NCI-H1105 treated with DMSO at 0.1 percent for 48 hours (cell line): ENCODE measurements at regions not wholly inside any gene's neighbourhood (a gene's known extent, or its start where the extent isn't known, plus 50 kb on each side); places are given as distances from the start of the nearest gene placed in this dataset.
A peak's percentile ranks its signal among the peaks of the same experiment; 100 is the strongest.

Source experiments
- DNase-seq: peaks from one replicate; lab custom pipeline; 2025; lab: John Stamatoyannopoulos, UW

GRCh38 chr1:91575909-91576519 lies 75.4 kb downstream of the CDC7 start:
- no peak for DNase-seq

DNA sequence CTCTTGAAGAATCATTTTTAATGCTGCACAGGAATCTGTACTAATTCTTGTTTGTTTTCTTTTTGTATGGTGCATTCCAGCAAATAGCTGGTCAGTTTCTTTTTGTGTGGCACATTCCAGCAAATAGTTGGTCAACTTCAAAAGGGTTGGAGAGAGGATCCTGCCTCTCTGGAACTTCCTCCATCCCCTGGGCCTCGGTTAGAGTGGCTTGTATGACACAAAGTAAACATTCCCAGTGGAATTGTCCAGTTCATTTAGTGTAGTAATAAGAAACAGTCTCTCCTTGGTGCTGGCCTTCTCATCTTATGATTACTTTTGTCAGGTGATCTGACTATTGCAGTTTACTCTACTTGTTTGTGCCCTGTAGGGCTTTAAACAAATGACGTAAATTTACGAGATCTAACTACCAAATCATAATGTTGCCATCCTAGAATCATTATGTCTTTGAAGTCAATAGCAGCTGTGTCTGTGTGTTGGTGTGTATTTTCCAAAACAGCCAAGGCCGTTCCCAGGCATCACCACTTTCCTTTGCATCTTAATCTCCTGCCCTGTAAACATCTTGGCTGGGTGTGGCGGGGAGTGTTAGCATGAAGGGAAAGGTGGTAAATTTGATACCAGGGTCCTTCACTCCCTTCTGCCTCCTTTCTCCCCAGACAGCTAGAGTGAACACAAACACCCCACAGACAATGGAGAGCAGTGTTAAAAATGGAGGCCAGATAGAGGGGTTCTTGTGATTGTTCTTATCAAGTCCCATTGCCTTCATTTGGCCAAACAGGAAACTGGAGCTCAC lies 77.9 kb downstream of the CDC7 start:
- no peak for DNase-seq

GRCh38 chr1:91579658-91580228 lies 79.1 kb downstream of the CDC7 start:
- no peak for DNase-seq

- DNase-seq = no peak
Measured at GRCh38 chr1:91582431-91582921, 81.8 kb downstream of the CDC7 start.

DNA sequence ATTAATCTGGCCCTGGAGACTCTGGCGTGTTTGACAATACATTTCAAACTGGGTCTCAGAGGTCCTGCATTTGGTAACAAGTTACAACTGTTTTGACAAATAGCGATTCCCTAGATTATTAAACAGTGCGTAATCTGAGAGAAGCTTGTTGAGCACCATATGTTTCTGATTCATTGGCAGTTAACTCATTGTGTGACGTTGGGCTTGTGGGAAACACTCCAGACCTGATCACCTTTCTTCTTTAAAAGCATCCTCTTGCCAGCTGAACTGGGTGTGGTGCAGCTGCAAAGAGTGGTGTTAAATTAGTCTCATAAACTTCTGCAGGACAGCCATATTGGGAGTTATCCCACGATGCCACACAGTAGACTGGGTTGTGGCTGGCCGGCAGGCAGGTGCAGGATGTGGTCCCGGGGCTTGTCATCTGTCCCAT lies 82.7 kb downstream of the CDC7 start:
- peak; percentile 66 for DNase-seq

GRCh38 chr1:91584309-91584708 lies 83.7 kb downstream of the CDC7 start:
- DNase-seq = no peak

- peak; percentile 66 for DNase-seq
Measured at GRCh38 chr1:91584878-91585277, 84.2 kb downstream of the CDC7 start.

- no peak for DNase-seq
Measured at GRCh38 chr1:91585502-91585901, 84.9 kb downstream of the CDC7 start.

DNA sequence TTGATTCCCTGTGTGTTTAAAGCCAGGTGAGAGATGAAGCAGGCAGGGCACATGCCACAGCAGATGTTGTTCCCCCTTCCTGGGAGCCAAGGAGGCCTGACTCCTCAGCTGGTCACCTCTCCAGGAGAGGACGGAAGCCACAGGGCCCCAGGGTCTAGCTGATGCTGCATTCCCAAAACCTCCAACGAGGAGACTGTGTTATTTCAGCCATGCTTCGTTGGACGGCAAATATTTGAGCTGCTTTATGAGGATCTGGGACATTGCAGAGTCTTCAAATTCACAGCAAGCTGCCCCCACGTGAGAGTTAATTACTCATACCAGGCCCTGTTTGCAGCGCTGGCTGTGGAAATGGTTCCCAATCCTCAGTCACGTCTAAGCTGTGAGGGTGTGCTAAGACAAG lies 85.3 kb downstream of the CDC7 start:
- DNase-seq = no peak

DNA sequence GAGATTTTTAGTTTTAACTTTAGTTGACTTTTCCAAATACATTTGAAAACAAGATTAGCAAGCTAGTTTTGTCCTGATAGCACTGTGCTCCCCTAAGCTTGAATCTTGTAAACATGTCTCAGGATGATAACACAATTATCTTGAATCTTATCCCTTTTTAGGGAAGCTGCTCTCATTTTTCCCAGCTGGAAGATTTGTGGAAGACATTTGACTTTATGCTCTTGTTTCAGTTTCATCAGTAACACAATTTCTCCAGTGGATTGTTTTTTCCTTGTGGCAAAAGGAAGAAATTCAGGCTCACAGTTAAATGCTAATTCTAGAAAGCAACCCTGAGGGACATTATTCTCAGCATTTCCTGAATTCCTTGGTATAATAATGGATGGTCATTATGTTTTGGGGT lies 88.8 kb downstream of the CDC7 start:
- DNase-seq = no peak

DNA sequence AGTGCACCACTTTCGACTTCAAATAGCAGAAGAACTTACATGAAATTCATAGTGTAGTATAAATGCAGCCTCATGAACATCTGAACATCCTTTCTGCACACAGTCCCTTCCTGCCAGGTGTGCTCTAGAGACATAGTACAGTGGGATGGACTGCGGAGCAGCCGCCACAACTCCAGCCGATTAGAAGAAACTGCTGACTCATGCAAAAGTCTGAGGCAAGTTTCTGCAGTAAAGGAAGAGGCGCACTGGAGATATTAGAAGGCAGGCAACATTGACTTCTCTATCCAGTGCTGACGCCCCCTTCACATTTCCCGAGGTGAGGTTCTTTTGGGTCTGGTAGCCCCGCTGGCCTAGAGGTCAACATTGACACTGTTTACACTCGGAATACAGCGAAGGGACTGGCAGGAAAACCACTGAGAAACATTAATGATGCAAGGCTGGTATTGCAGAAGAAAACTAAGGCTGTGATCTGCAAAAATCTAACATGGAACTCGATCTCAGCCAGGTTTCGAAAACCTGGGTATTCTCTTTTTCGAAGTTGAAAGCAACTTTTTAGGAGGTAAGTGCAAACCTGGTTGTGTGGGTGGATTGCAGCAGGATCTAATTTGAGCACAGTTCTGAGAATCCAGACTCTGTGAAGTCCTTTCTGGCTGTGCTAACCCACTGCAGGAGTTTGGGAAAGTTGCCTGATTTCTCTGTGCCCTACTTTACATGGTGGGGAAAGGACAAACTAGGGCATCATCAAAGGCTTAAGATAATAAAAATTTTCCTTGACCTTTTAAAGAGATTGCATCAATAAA lies 90.7 kb downstream of the CDC7 start:
- DNase-seq = no peak

- no peak for DNase-seq
Measured at GRCh38 chr1:91592716-91593477, 92.2 kb downstream of the CDC7 start.

GRCh38 chr1:91594383-91595055 lies 93.9 kb downstream of the CDC7 start:
- no peak for DNase-seq

DNA sequence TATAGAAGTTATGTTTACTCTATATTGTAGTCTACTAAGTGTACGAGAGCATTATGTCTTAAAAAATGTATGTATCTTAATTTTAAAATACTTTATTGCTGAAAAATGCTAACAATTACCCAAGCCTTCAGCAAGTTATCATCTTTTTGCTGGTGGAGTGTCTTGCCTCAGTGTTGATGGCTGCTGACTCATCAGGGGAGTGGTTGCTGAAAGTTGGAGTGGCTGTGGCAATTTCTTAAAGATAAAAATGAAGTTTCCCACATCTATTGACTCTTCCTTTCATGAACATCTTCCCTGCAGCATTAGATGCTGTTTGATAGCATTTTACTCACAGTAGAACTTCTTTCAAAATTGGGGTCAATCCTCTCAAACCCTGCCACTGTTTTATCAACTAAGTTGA lies 95.8 kb downstream of the CDC7 start:
- no peak for DNase-seq

- no peak for DNase-seq
Measured at GRCh38 chr1:91597215-91597614, 96.6 kb downstream of the CDC7 start.

DNA sequence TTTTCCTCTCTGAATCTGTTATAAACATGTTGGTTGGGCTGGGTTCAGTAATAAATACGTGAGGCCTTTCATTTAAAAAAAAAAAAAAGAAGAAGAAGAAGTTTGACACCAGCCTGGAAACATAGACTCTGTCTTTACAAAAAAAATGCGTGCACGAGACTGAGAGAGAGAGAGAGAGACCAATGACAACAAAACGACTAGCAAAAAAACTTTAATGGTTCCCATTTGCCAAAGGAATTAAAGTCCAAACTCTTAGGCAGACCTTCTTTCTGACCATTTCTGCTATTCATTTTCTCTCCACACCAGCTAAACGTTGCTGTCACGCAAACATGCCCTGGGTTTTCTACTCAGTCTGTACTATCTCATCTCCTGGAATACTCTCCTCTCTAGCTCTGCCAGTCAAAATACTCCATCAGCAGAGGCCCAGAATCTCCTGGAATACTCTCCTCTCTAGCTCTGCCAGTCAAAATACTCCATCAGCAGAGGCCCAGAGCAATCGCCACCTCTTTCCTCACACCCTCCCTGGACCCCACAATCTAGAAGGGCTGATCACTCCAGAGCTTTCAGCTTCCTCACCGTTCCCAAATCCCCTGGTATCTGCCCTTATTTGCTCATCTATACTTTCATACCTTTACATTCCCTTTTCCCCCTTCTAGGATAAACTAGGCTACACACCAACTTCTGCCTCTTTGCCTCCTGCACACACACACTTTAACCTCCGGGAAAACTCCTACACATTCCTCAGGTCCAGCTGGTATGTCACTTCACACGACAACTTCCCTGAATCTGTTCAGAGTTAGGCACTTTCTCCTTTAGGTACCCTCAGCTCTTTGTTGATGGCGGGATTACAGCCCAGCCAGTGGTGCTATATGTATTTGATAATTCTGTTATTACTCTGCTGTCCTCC lies 100.0 kb downstream of the CDC7 start:
- no peak for DNase-seq

- no peak for DNase-seq
Measured at GRCh38 chr1:91601554-91602376, 101.1 kb downstream of the CDC7 start.

DNA sequence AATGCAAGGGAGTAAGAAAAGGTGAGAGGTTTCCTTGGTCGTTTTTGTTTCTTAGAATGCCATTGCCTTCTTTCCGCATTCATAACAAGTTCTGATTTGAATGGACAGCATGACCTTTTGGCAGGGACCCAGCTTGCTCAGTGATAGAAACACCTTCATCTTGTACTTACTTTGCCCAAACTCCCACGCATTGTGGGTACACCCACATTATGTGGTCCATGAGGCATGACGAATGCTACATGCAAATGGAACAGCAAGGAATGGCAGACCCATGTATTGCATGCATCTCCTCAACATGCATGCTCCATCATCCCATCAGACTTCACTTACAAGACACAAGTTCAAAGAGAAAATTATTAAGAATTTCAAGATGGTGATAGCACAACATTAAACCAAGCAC lies 102.8 kb downstream of the CDC7 start:
- DNase-seq = no peak

DNA sequence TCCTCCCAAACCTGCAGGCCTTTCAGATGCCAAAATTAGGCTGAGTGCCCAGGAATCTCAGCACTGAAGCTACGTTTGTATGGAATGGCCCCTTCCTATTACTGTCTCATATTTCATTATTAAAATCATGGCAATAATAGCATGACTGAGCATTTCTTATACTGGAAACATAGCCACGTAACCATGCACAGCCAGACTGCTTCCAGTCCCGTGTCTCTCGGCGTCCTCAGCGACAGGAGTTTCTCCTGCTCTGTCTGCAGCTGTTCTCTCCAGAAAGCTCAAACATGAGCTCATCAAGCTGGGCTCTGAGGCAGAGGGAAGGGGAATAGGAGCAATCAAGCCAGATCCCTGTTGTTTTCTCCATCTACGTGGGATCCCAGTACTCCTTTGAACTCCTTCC lies 104.0 kb downstream of the CDC7 start:
- DNase-seq = no peak
